Progenitor cell of endocrine pancreas (in vitro differentiated cells): ENCODE measurements at regions not wholly inside any gene's neighbourhood (a gene's known extent, or its start where the extent isn't known, plus 50 kb on each side); places are given as distances from the start of the nearest gene placed in this dataset.

ENCODE experiments used
- DNase-seq: peaks from one replicate; pipeline ENCODE4 v3.0.0; 2021; ENCODE audit warnings: low spot score; ENCODE audit not compliant: unreplicated experiment
- H3K27ac Mint-ChIP-seq: 2 replicates; pipeline ENCODE4 v1.8.0; 2021; ENCODE audit warnings: mild to moderate bottlenecking, moderate library complexity, mixed read lengths
- H3K27me3 Mint-ChIP-seq: 2 replicates; pipeline ENCODE4 v1.8.0; 2021; ENCODE audit warnings: mixed read lengths
- H3K36me3 Mint-ChIP-seq: 2 replicates; pipeline ENCODE4 v1.8.0; 2022; ENCODE audit warnings: mixed read lengths; ENCODE audit not compliant: insufficient read depth
- H3K4me1 Mint-ChIP-seq: 2 replicates; pipeline ENCODE4 v1.8.0; 2021; ENCODE audit warnings: low read depth, mixed read lengths
- H3K4me3 Mint-ChIP-seq: 2 replicates; pipeline ENCODE4 v1.8.0; 2021; ENCODE audit warnings: low read depth, mild to moderate bottlenecking, moderate library complexity, mixed read lengths
- H3K9me3 Mint-ChIP-seq: 2 replicates; pipeline ENCODE4 v1.8.0; 2021; ENCODE audit warnings: low read depth, mixed read lengths
- CTCF ChIP-seq: fragments of 200-600 bp; sonication (generic); IDR thresholded peaks from one replicate; pipeline ENCODE4 v1.5.0; 2021; ENCODE audit warnings: antibody characterized with exemption, mild to moderate bottlenecking; ENCODE audit not compliant: unreplicated experiment

- Mint-ChIP-seq H3K27ac (no peak overlapping the region), H3K4me1 (peaks cover 20% of the 10 kb centered on the region), H3K27me3 (no peaks in the 10 kb centered on the region), H3K36me3 (no peaks in the 10 kb centered on the region), H3K9me3 (no peaks in the 10 kb centered on the region), H3K4me3 (no peak overlapping the region)
- no peak for DNase-seq
- no peak for TF ChIP-seq CTCF
Observed at GRCh38 chr1:200337410-200337809, 72.4 kb downstream of the ZNF281 start.

DNA sequence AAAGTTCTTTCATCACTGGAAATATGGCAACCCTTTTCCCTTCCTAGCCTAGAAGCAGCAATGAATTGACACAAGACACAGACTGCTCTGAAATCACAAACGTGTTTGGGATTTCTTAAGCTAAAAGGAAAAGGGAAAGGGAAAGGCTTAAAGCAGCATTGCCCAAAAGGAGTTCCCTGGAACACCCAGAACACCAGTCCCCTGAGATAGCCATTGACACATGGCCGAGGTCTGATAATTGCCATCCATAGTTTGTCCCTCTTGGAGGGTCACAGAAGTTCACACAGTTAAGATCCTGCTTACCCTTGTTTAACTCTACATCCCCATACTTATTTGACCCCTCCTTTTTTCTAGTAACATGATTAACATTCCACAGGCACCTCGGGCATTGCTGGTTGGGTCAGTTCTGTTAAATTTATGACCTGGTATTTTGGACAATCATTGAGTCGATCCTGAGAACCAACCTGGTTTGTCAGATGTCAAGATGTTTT lies 72.9 kb downstream of the ZNF281 start:
- Mint-ChIP-seq H3K27me3 (no peaks in the 10 kb centered on the region), H3K36me3 (no peaks in the 10 kb centered on the region), H3K9me3 (no peaks in the 10 kb centered on the region), H3K27ac (peak overlapping the region; percentile 81), H3K4me1 (peaks cover 20% of the 10 kb centered on the region), H3K4me3 (no peak overlapping the region)
- DNase-seq, result no peak
- TF ChIP-seq CTCF, result no peak

GRCh38 chr1:200336101-200336845 lies 73.6 kb downstream of the ZNF281 start:
- no peak overlapping the region for H3K4me3 Mint-ChIP-seq
- no peaks in the 10 kb centered on the region for H3K9me3 Mint-ChIP-seq

GRCh38 chr1:200334661-200335256 lies 75.1 kb downstream of the ZNF281 start:
- no peaks in the 10 kb centered on the region for H3K36me3 Mint-ChIP-seq
- H3K27me3 Mint-ChIP-seq, result no peaks in the 10 kb centered on the region
- no peaks in the 10 kb centered on the region for H3K9me3 Mint-ChIP-seq
- H3K4me1 Mint-ChIP-seq, result peaks cover 38% of the 10 kb centered on the region
- no peak for TF ChIP-seq CTCF
- H3K27ac Mint-ChIP-seq, result no peak overlapping the region
- no peak for DNase-seq
- H3K4me3 Mint-ChIP-seq, result no peak overlapping the region

More at GRCh38 chr1:200336101-200336845, 73.6 kb downstream of the ZNF281 start:
- Mint-ChIP-seq H3K36me3 (no peaks in the 10 kb centered on the region), H3K27ac (peak overlapping the region; percentile 81), H3K27me3 (no peaks in the 10 kb centered on the region), H3K4me1 (peaks cover 25% of the 10 kb centered on the region)
- no peak for DNase-seq
- no peak for TF ChIP-seq CTCF

DNA sequence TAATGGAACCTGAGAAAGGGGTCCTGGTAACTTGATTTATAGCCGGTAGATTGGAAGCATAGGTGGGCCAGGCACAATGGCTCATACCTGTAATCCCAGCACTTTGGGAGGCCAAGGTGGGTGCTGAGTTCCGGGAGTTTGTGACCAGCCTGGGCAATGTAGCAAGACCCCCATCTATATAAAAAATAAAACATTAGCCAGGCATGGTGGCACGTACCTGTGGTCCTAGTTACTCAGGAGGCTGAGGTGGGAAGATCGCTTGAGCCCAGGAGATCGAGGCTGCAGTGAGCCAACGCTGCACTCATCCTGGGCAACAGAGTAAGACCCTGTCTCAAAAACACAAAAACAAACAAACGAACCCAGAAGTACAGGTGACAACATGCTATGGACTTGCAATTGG lies 76.5 kb downstream of the ZNF281 start:
- TF ChIP-seq CTCF, result no peak

More for the DNA sequence above, 76.5 kb downstream of the ZNF281 start:
- Mint-ChIP-seq H3K9me3 (no peaks in the 10 kb centered on the region), H3K4me1 (peaks cover 38% of the 10 kb centered on the region), H3K27me3 (no peaks in the 10 kb centered on the region), H3K36me3 (no peaks in the 10 kb centered on the region), H3K4me3 (no peak overlapping the region), H3K27ac (no peak overlapping the region)
- DNase-seq, result no peak
